Hepatocyte (in vitro differentiated cells): ENCODE measurements at regions not wholly inside any gene's neighbourhood (a gene's known extent, or its start where the extent isn't known, plus 50 kb on each side); places are given as distances from the start of the nearest gene placed in this dataset.

Experiments
- EZH2 ChIP-seq: fragments of 200-600 bp; sonication (generic); IDR thresholded peaks from 2 replicates; pipeline ENCODE4 v1.6.1; 2016; ENCODE audit warnings: antibody characterized with exemption, mild to moderate bottlenecking, borderline replicate concordance
- EZH2phosphoT487 ChIP-seq: fragments of 200-600 bp; sonication (generic); IDR thresholded peaks from one replicate; pipeline ENCODE4 v1.6.1; 2018; ENCODE audit warnings: antibody characterized with exemption, mild to moderate bottlenecking, low read depth, moderate library complexity; ENCODE audit not compliant: unreplicated experiment, severe bottlenecking
- TF ChIP-seq, protein P1 (sequence below): fragments of 200-600 bp; sonication (generic); IDR thresholded peaks from 2 replicates; pipeline ENCODE4 v1.5.1; 2016; ENCODE audit warnings: antibody characterized with exemption, mild to moderate bottlenecking; ENCODE audit not compliant: poor library complexity

DNA sequence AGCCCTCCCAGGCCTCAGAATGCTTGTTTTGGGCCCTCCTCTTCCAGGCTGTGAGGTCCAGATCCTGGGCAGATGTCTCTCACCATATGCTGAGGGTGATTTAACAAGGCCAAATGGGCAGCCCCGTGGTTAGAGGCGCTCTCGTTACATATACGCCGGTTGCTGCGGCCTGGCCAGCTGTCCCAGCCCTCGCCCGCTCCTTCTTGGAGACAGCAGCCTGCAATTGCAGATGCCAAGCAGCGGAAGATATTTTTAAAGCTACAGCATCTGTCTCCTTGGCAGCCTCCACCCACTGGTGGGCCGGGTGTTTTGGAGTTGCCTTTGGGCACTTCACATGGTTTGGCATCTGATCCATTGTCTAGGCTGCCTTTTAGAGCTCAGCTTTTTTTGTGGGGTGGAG lies 178.8 kb upstream of the NFIA start:
- TF ChIP-seq, protein P1, sequence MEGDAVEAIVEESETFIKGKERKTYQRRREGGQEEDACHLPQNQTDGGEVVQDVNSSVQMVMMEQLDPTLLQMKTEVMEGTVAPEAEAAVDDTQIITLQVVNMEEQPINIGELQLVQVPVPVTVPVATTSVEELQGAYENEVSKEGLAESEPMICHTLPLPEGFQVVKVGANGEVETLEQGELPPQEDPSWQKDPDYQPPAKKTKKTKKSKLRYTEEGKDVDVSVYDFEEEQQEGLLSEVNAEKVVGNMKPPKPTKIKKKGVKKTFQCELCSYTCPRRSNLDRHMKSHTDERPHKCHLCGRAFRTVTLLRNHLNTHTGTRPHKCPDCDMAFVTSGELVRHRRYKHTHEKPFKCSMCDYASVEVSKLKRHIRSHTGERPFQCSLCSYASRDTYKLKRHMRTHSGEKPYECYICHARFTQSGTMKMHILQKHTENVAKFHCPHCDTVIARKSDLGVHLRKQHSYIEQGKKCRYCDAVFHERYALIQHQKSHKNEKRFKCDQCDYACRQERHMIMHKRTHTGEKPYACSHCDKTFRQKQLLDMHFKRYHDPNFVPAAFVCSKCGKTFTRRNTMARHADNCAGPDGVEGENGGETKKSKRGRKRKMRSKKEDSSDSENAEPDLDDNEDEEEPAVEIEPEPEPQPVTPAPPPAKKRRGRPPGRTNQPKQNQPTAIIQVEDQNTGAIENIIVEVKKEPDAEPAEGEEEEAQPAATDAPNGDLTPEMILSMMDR: no peak
- TF ChIP-seq EZH2phosphoT487: no peak
- no peak for TF ChIP-seq EZH2
